ENCODE measurements at regions not wholly inside any gene's neighbourhood (a gene's known extent, or its start where the extent isn't known, plus 50 kb on each side); places are given as distances from the start of the nearest gene placed in this dataset.
A peak's percentile ranks its signal among the peaks of the same experiment; 100 is the strongest.

DNA sequence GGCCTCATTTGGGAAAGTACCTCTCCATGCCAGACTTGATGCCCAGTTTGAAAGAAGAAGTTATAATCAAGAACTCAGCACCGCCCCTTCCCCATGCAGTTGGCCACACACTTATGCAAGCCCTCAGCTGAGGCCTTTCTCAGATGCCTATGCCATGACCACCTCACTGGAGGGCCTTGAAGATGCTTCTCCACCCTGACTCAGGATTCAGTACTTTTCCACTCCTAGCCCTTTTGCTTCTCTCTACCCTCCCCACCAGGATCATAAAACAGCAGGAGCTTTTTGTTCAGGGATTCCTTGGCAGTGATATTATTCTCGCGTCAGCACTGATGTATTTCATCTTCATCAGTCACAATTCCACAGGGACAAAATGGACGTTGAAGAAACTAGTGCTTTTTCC, 313.5 kb downstream of the PYDC2 start:
- Histone ChIP-seq H3K36me3 (ENCODE audit: control insufficient read depth in 4 of 4, insufficient read depth in 3 of 4, low read depth in 1 of 4, low read length in 3 of 4) (no peaks in the 10 kb centered on the region), H3K27me3 (ENCODE audit: control insufficient read depth in 4 of 4, insufficient read depth in 4 of 4, low read length in 3 of 4) (no peaks in the 10 kb centered on the region), H3K27ac (ENCODE audit: low read depth in 1 of 2, low read length in 2 of 2) (no peak overlapping the region), H3K4me1 (ENCODE audit: control insufficient read depth in 4 of 4, insufficient read depth in 4 of 4, low read length in 3 of 4) (no peaks in the 10 kb centered on the region), H3K9ac (ENCODE audit: low read depth in 1 of 2, low read length in 2 of 2) (no peak overlapping the region), H3K9me3 (ENCODE audit: control insufficient read depth in 4 of 4, low read length in 3 of 4) (no peaks in the 10 kb centered on the region), H3K4me3 (ENCODE audit: low read depth in 1 of 3, low read length in 3 of 3) (no peak overlapping the region)
- no peak for DNase-seq (ENCODE audit: low spot score)
- TF ChIP-seq HNF4A (conservative IDR thresholded peaks at IDR 0.05) (no peak), RXRA (IDR thresholded peaks at IDR 0.05) (no peak), YY1 (IDR thresholded peaks at IDR 0.05) (no peak), TAF1 (conservative IDR thresholded peaks at IDR 0.05) (no peak), EGR1 (IDR thresholded peaks at IDR 0.05; ENCODE audit: low read depth in 2 of 2) (no peak), RAD21 (IDR thresholded peaks at IDR 0.05) (no peak), HNF4G (IDR thresholded peaks at IDR 0.05) (no peak), SP1 (IDR thresholded peaks at IDR 0.05) (no peak), JUND (IDR thresholded peaks at IDR 0.05) (no peak)
- TF ChIP-seq, protein P1, sequence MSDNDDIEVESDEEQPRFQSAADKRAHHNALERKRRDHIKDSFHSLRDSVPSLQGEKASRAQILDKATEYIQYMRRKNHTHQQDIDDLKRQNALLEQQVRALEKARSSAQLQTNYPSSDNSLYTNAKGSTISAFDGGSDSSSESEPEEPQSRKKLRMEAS (IDR thresholded peaks at IDR 0.05): no peak
- TF ChIP-seq, protein P2, sequence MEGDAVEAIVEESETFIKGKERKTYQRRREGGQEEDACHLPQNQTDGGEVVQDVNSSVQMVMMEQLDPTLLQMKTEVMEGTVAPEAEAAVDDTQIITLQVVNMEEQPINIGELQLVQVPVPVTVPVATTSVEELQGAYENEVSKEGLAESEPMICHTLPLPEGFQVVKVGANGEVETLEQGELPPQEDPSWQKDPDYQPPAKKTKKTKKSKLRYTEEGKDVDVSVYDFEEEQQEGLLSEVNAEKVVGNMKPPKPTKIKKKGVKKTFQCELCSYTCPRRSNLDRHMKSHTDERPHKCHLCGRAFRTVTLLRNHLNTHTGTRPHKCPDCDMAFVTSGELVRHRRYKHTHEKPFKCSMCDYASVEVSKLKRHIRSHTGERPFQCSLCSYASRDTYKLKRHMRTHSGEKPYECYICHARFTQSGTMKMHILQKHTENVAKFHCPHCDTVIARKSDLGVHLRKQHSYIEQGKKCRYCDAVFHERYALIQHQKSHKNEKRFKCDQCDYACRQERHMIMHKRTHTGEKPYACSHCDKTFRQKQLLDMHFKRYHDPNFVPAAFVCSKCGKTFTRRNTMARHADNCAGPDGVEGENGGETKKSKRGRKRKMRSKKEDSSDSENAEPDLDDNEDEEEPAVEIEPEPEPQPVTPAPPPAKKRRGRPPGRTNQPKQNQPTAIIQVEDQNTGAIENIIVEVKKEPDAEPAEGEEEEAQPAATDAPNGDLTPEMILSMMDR (IDR thresholded peaks at IDR 0.05; ENCODE audit: low read depth, low read length, missing input control): no peak
- 69% methylated on average over 4 of the region's 4 CpGs for WGBS

DNA sequence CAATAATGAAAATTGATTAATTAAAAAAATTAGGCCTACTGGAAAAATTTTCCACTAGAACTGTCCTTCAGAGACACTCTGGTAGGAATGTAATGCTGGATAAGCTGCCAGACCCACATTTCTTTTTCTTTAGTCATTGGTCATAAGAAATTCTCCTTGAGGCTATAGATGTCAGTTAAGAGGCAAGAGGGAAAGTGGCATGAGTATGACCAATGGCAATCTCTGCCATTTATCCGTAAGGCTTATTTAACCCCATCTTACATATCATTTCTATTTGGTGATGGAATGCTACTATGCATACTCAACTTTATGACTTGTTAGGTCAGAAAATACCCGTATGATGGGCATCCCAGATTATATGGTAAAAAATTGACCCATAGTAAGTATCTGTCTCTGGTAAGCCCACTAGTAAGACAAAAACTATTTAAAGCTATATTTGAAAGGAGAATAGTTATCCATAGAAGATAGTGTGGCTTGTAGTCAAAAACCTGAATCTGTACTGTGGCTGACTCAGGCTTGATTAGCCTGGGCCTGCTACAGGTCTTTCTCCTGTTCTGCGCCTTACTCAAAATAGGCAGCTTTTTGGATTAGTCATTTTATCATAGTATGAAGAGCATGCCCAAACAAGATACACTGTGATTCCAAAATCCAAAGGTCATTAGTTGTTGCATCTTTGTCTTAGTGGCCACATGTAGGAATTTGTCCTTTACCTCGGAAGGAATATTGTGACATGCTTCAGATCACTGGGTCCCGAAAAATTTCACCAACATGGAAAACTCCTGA, 314.7 kb downstream of the PYDC2 start:
- Histone ChIP-seq H3K27ac (ENCODE audit: low read depth in 1 of 2, low read length in 2 of 2) (no peak overlapping the region), H3K4me1 (ENCODE audit: control insufficient read depth in 4 of 4, insufficient read depth in 4 of 4, low read length in 3 of 4) (no peaks in the 10 kb centered on the region), H3K27me3 (ENCODE audit: control insufficient read depth in 4 of 4, insufficient read depth in 4 of 4, low read length in 3 of 4) (no peaks in the 10 kb centered on the region), H3K9ac (ENCODE audit: low read depth in 1 of 2, low read length in 2 of 2) (no peak overlapping the region), H3K4me3 (ENCODE audit: low read depth in 1 of 3, low read length in 3 of 3) (no peak overlapping the region), H3K36me3 (ENCODE audit: control insufficient read depth in 4 of 4, insufficient read depth in 3 of 4, low read depth in 1 of 4, low read length in 3 of 4) (no peaks in the 10 kb centered on the region), H3K9me3 (ENCODE audit: control insufficient read depth in 4 of 4, low read length in 3 of 4) (no peaks in the 10 kb centered on the region)
- DNase-seq (ENCODE audit: low spot score): no peak
- no peak for TF ChIP-seq TAF1 (conservative IDR thresholded peaks at IDR 0.05)
- peak; percentile 62 for TF ChIP-seq HNF4A (conservative IDR thresholded peaks at IDR 0.05)
- no peak for TF ChIP-seq YY1 (IDR thresholded peaks at IDR 0.05)
- WGBS: 83% methylated on average over 5 of the region's 5 CpGs

DNA sequence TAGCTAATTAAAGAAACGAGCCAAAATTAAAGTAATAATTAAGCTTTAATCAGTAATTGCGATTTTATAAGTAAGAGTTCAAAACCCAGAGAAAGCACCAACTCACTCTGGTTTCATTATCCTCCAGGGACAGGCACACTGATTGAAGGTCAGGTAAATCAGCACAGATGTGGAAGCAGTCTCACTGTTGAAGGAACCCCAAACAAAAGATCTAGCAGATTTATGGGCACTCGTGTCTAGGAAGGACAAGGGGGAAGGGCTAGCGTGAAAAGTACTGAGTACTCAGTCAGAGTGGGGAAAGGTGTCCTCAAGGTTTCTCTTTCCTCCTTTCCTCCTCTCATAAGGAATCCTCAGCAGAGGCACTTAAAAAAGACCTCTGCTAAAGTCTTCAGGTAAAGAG, 320.1 kb downstream of the PYDC2 start:
- Histone ChIP-seq H3K27me3 (ENCODE audit: control insufficient read depth in 4 of 4, insufficient read depth in 4 of 4, low read length in 3 of 4) (no peaks in the 10 kb centered on the region), H3K4me1 (ENCODE audit: control insufficient read depth in 4 of 4, insufficient read depth in 4 of 4, low read length in 3 of 4) (no peaks in the 10 kb centered on the region), H3K4me3 (ENCODE audit: low read depth in 1 of 3, low read length in 3 of 3) (no peak overlapping the region), H3K9ac (ENCODE audit: low read depth in 1 of 2, low read length in 2 of 2) (no peak overlapping the region), H3K9me3 (ENCODE audit: control insufficient read depth in 4 of 4, low read length in 3 of 4) (no peaks in the 10 kb centered on the region), H3K27ac (ENCODE audit: low read depth in 1 of 2, low read length in 2 of 2) (no peak overlapping the region), H3K36me3 (ENCODE audit: control insufficient read depth in 4 of 4, insufficient read depth in 3 of 4, low read depth in 1 of 4, low read length in 3 of 4) (no peaks in the 10 kb centered on the region)
- TF ChIP-seq HNF4A (conservative IDR thresholded peaks at IDR 0.05) (no peak), RXRA (IDR thresholded peaks at IDR 0.05) (no peak), NR2F2 (IDR thresholded peaks at IDR 0.05) (no peak), YY1 (IDR thresholded peaks at IDR 0.05) (no peak), HNF4G (IDR thresholded peaks at IDR 0.05) (no peak), EGR1 (IDR thresholded peaks at IDR 0.05; ENCODE audit: low read depth in 2 of 2) (no peak), GABPA (IDR thresholded peaks at IDR 0.05 in 1 of 2, conservative IDR thresholded peaks at IDR 0.05 in 1 of 2) (no peak), FOXA2 (IDR thresholded peaks at IDR 0.05) (no peak)
- TF ChIP-seq, protein P1 (IDR thresholded peaks at IDR 0.05): no peak
- DNase-seq (ENCODE audit: low spot score): no peak
- 63% methylated on average over 4 of the region's 4 CpGs for WGBS

Measured in liver (tissue), 8 donors.